HG02588 (cell line): ENCODE measurements at regions not wholly inside any gene's neighbourhood (a gene's known extent, or its start where the extent isn't known, plus 50 kb on each side); places are given as distances from the start of the nearest gene placed in this dataset.

Source experiments
- ATAC-seq: cut with Tn5 transposase; IDR thresholded peaks from one replicate; pipeline ENCODE4 v1.9.1; 2021; ENCODE audit warnings: mild to moderate bottlenecking, moderate library complexity; ENCODE audit not compliant: unreplicated experiment

- ATAC-seq, result no peak
Measured at GRCh38 chr15:94535298-94536048, 304.1 kb downstream of the MCTP2 start.

- no peak for ATAC-seq
Measured at GRCh38 chr15:94536549-94536948, 305.2 kb downstream of the MCTP2 start.

GRCh38 chr15:94538280-94538679 lies 306.9 kb downstream of the MCTP2 start:
- no peak for ATAC-seq

GRCh38 chr15:94542391-94542790 lies 311.0 kb downstream of the MCTP2 start:
- no peak for ATAC-seq

GRCh38 chr15:94546808-94547207 lies 315.4 kb downstream of the MCTP2 start:
- ATAC-seq, result no peak

GRCh38 chr15:94547711-94548110 lies 316.4 kb downstream of the MCTP2 start:
- ATAC-seq, result no peak

- no peak for ATAC-seq
Measured at GRCh38 chr15:94555841-94556519, 324.6 kb downstream of the MCTP2 start.

GRCh38 chr15:94561036-94561689 lies 329.8 kb downstream of the MCTP2 start:
- no peak for ATAC-seq

- ATAC-seq, result no peak
Measured at GRCh38 chr15:94563456-94563855, 332.1 kb downstream of the MCTP2 start.

- peak; percentile 69 for ATAC-seq
Measured at GRCh38 chr15:94576889-94577533, 345.6 kb downstream of the MCTP2 start.

- no peak for ATAC-seq
Measured at GRCh38 chr15:94579286-94579685, 347.9 kb downstream of the MCTP2 start.

- no peak for ATAC-seq
Measured at GRCh38 chr15:94580211-94580885, 349.0 kb downstream of the MCTP2 start.

- peak; percentile 48 for ATAC-seq
Measured at GRCh38 chr15:94582368-94582767, 351.0 kb downstream of the MCTP2 start.

GRCh38 chr15:94584833-94585244 lies 353.5 kb downstream of the MCTP2 start:
- peak; percentile 76 for ATAC-seq

GRCh38 chr15:94586099-94586498 lies 354.7 kb downstream of the MCTP2 start:
- peak; percentile 52 for ATAC-seq

- ATAC-seq, result no peak
Measured at GRCh38 chr15:94587113-94587512, 355.8 kb downstream of the MCTP2 start.

- no peak for ATAC-seq
Measured at GRCh38 chr15:94588993-94589392, 357.6 kb downstream of the MCTP2 start.

- ATAC-seq, result no peak
Measured at GRCh38 chr15:94592495-94592894, 361.1 kb downstream of the MCTP2 start.

GRCh38 chr15:94596707-94597106 lies 365.3 kb downstream of the MCTP2 start:
- ATAC-seq, result no peak

- ATAC-seq, result no peak
Measured at GRCh38 chr15:94600505-94600904, 369.1 kb downstream of the MCTP2 start.
